Heart right ventricle (tissue), 16 donors: ENCODE measurements at regions not wholly inside any gene's neighbourhood (a gene's known extent, or its start where the extent isn't known, plus 50 kb on each side); places are given as distances from the start of the nearest gene placed in this dataset.

Experiments
- ATAC-seq, 8 donors: fragments of 200-7000 bp; cut with Tn5 transposase; one replicate each; pipeline ENCODE4 v1.9.1; 2020; ENCODE audit warnings: mild to moderate bottlenecking in 8 of 8, moderate library complexity in 8 of 8, moderate number of reproducible peaks in 1 of 8
- DNase-seq, 2 donors: peaks; one replicate each; pipeline ENCODE4 v3.0.0-alpha.2; 2020
- H3K27ac ChIP-seq, 10 donors: fragments of 200-600 bp; sonication (generic) in 2 of 10; one replicate each; pipeline versions ENCODE4 v1.5.0 to v1.8.0; 2020 to 2022; ENCODE audit warnings: mild to moderate bottlenecking in 3 of 10
- H3K27me3 ChIP-seq, 7 donors: fragments of 200-600 bp; one replicate each; pipeline ENCODE4 v1.8.0; 2021 to 2022; ENCODE audit warnings: mild to moderate bottlenecking in 2 of 7
- H3K36me3 ChIP-seq, 9 donors: fragments of 200-600 bp; sonication (generic) in 1 of 9; one replicate each; pipeline versions ENCODE4 v1.5.0 to v1.8.0; 2020 to 2022; ENCODE audit warnings: mild to moderate bottlenecking in 2 of 9
- H3K4me1 ChIP-seq, 9 donors: fragments of 200-600 bp; sonication (generic) in 1 of 9; one replicate each; pipeline versions ENCODE4 v1.5.0 to v1.8.0; 2020 to 2022; ENCODE audit warnings: mild to moderate bottlenecking in 4 of 9
- H3K4me3 ChIP-seq, 10 donors: fragments of 200-600 bp; sonication (generic) in 2 of 10; one replicate each; pipeline versions ENCODE4 v1.5.0 to v1.8.0; 2020 to 2022; ENCODE audit warnings: mild to moderate bottlenecking in 7 of 10, moderate library complexity in 2 of 10
- H3K9me3 ChIP-seq, 11 donors: fragments of 200-600 bp in 10 of 11; sonication (generic) in 2 of 11; one replicate each; pipeline versions ENCODE4 v1.5.0 to v1.8.0; 2013 to 2022; ENCODE audit warnings: mild to moderate bottlenecking in 2 of 11, control low read depth in 1 of 11, moderate library complexity in 1 of 11
- CTCF ChIP-seq, 9 donors: fragments of 200-600 bp; sonication (generic) in 2 of 9; IDR thresholded peaks; one replicate each; pipeline versions ENCODE4 v1.5.0 to v1.8.0; 2021 to 2022; ENCODE audit warnings: antibody characterized with exemption in 9 of 9, mild to moderate bottlenecking in 5 of 9, moderate library complexity in 1 of 9
- WGBS, 2 donors: extraction: QIAGEN DNeasy Blood & Tissue Kit; methylation state at CpG; one replicate each; pipeline ENCODE4 v1.1.7; 2013; ENCODE audit warnings: inconsistent platforms in 1 of 2; 5-methylcytosine and 5-hydroxymethylcytosine counted together
- intact Hi-C, 10 donors: fragments of 100-400 bp; cut with DNase I; formaldehyde crosslinking; loops; one replicate each; pipeline versions ENCODE4 v1.11.1 to v1.14.2; 2022
- donor health status: Arrhythmogenic right ventricular cardiomyopathy.
- donor health status: ischemic (EF 13 %, LVEDD 7.1; RV severe dilation, severe dysfunction).
- donor health status: healthy with polysubstance abuse.
- donor health status: DM: no; HTN: yes; CAD: no.
- donor health status: DM: no; HTN: no; CAD: no.
- donor health status: ischemic (EF 25% LVEDD 6.9; RV normal size, moderate dysfunction).
- donor health status: ischemic (EF 25% LVEDD 5.7; RV mildly dilated, moderate dysfunction).
- donor health status: healthy.
- donor health status: DM: yes; HTN: yes; CAD: no.
- donor health status: Ischemic cardiomyopathy.
- donor health status: ischemic (EF 35%, LVEDD 5.7; RV mildly dilated, moderate dysfunction).
- donor health status: nonischemic (EF 11% LVEDD 7.7; RV severe dilation, severe dysfunction).
- donor health status: DM: yes; HTN: yes; CAD: no.
- donor health status: PGD.
- donor health status: ischemic (EF 29% LVEDD 5.4; RV normal size, mild dysfunction).
- donor health status: nonischemic (EF 23%, LVEDD 6.1; RV moderate dilation, normal function).

GRCh38 chr16:60459463-60459862 lies 1576.8 kb downstream of the CDH8 start:
- intact Hi-C loops = no loop called here
- ATAC-seq (no peak), DNase-seq (no peak)
- H3K27ac ChIP-seq = no peak overlapping the region
- no peak overlapping the region for H3K4me3 ChIP-seq
- WGBS, 2 donors = 78 to 80% methylated on average over 2 of the region's 2 CpGs
- peaks cover 0 to 16% (median 0%) of the 10 kb centered on the region in 11 donors for H3K9me3 ChIP-seq
- no peak for TF ChIP-seq CTCF (IDR thresholded peaks at IDR 0.05)
- H3K27me3 ChIP-seq = no peaks in the 10 kb centered on the region
- no peaks in the 10 kb centered on the region for H3K4me1 ChIP-seq
- no peaks in the 10 kb centered on the region for H3K36me3 ChIP-seq

- no peaks in the 10 kb centered on the region for H3K4me1 ChIP-seq
- peaks cover 0 to 15% (median 0%) of the 10 kb centered on the region in 11 donors for H3K9me3 ChIP-seq
- DNase-seq = no peak
- no peak overlapping the region for H3K27ac ChIP-seq
- TF ChIP-seq CTCF (IDR thresholded peaks at IDR 0.05) = no peak
- 35 to 40% methylated on average over 1 of the region's 1 CpG for WGBS, 2 donors
- H3K36me3 ChIP-seq = no peaks in the 10 kb centered on the region
- intact Hi-C loops = no loop called here
- no peak for ATAC-seq
- H3K27me3 ChIP-seq = no peaks in the 10 kb centered on the region
- H3K4me3 ChIP-seq = no peak overlapping the region
These were observed 1578.0 kb downstream of the CDH8 start for GRCh38 chr16:60458255-60458654.

- TF ChIP-seq CTCF (IDR thresholded peaks at IDR 0.05) = no peak
- Histone ChIP-seq H3K4me1 (no peaks in the 10 kb centered on the region), H3K27me3 (no peaks in the 10 kb centered on the region), H3K36me3 (no peaks in the 10 kb centered on the region), H3K4me3 (no peak overlapping the region), H3K9me3 (peaks cover 0 to under 1% (median 0%) of the 10 kb centered on the region in 11 donors), H3K27ac (no peak overlapping the region)
- ATAC-seq = no peak
- DNase-seq = no peak
- intact Hi-C loops = no loop called here
These were observed 1583.6 kb downstream of the CDH8 start for GRCh38 chr16:60452646-60453045.

GRCh38 chr16:60438894-60439293 lies 1597.3 kb downstream of the CDH8 start:
- Histone ChIP-seq H3K27ac (no peak overlapping the region), H3K9me3 (no peaks in the 10 kb centered on the region), H3K4me3 (no peak overlapping the region), H3K27me3 (no peaks in the 10 kb centered on the region), H3K4me1 (no peaks in the 10 kb centered on the region), H3K36me3 (no peaks in the 10 kb centered on the region)
- ATAC-seq = no peak
- no peak for TF ChIP-seq CTCF (IDR thresholded peaks at IDR 0.05)
- no peak for DNase-seq
- 89% methylated on average over 6 of the region's 6 CpGs for WGBS, 2 donors
- intact Hi-C loops = no loop called here

GRCh38 chr16:60432472-60432871 lies 1603.8 kb downstream of the CDH8 start:
- ATAC-seq = no peak
- intact Hi-C loops = no loop called here

More at GRCh38 chr16:60432472-60432871, 1603.8 kb downstream of the CDH8 start:
- H3K4me3 ChIP-seq = no peak overlapping the region
- no peaks in the 10 kb centered on the region for H3K9me3 ChIP-seq
- no peaks in the 10 kb centered on the region for H3K27me3 ChIP-seq
- H3K4me1 ChIP-seq = no peaks in the 10 kb centered on the region
- no peak overlapping the region for H3K27ac ChIP-seq
- TF ChIP-seq CTCF (IDR thresholded peaks at IDR 0.05) = no peak
- no peaks in the 10 kb centered on the region for H3K36me3 ChIP-seq
- DNase-seq = no peak
